ENCODE measurements at regions not wholly inside any gene's neighbourhood (a gene's known extent, or its start where the extent isn't known, plus 50 kb on each side); places are given as distances from the start of the nearest gene placed in this dataset.
"Not testable (repeated sequence)": the region's sequence is repeated elsewhere in the genome, so short reads cannot be mapped to it uniquely, and the experiment has no call there.

- DNase-seq (ENCODE audit: low spot score) = no peak
Observed at GRCh38 chr6:62819640-62820039, 391.6 kb upstream of the FKBP1C start.

GRCh38 chr6:62808565-62809293 lies 402.5 kb upstream of the FKBP1C start:
- no peak for DNase-seq (ENCODE audit: low spot score)

GRCh38 chr6:62805431-62805830 lies 405.8 kb upstream of the FKBP1C start:
- DNase-seq (ENCODE audit: low spot score) = no peak

- DNase-seq (ENCODE audit: low spot score) = no peak
Observed at GRCh38 chr6:62803094-62803493, 408.2 kb upstream of the FKBP1C start.

GRCh38 chr6:62797190-62797589 lies 414.1 kb upstream of the FKBP1C start:
- DNase-seq (ENCODE audit: low spot score) = no peak

GRCh38 chr6:62775427-62776022 lies 435.7 kb upstream of the FKBP1C start:
- DNase-seq (ENCODE audit: low spot score) = peak; percentile 11

GRCh38 chr6:62766174-62766573 lies 445.1 kb upstream of the FKBP1C start:
- DNase-seq (ENCODE audit: low spot score) = not testable (repeated sequence)

GRCh38 chr6:62764841-62765240 lies 446.4 kb upstream of the FKBP1C start:
- no peak for DNase-seq (ENCODE audit: low spot score)

GRCh38 chr6:62763125-62763912 lies 447.9 kb upstream of the FKBP1C start:
- DNase-seq (ENCODE audit: low spot score) = no peak

GRCh38 chr6:62746968-62747367 lies 460.9 kb upstream of the KHDRBS2 start:
- no peak for DNase-seq (ENCODE audit: low spot score)

- DNase-seq (ENCODE audit: low spot score) = no peak
Observed at GRCh38 chr6:62746161-62746560, 460.1 kb upstream of the KHDRBS2 start.

- DNase-seq (ENCODE audit: low spot score) = no peak
Observed at GRCh38 chr6:62740596-62740995, 454.6 kb upstream of the KHDRBS2 start.

GRCh38 chr6:62740171-62740570 lies 454.1 kb upstream of the KHDRBS2 start:
- no peak for DNase-seq (ENCODE audit: low spot score)

- no peak for DNase-seq (ENCODE audit: low spot score)
Observed at GRCh38 chr6:62737792-62738191, 451.8 kb upstream of the KHDRBS2 start.

- no peak for DNase-seq (ENCODE audit: low spot score)
Observed at GRCh38 chr6:62721408-62721807, 435.4 kb upstream of the KHDRBS2 start.

- no peak for DNase-seq (ENCODE audit: low spot score)
Observed at GRCh38 chr6:62716719-62717118, 430.7 kb upstream of the KHDRBS2 start.

GRCh38 chr6:62714112-62714511 lies 428.1 kb upstream of the KHDRBS2 start:
- peak; percentile 8 for DNase-seq (ENCODE audit: low spot score)

GRCh38 chr6:62711750-62712149 lies 425.7 kb upstream of the KHDRBS2 start:
- no peak for DNase-seq (ENCODE audit: low spot score)

- no peak for DNase-seq (ENCODE audit: low spot score)
Observed at GRCh38 chr6:62707914-62708313, 421.9 kb upstream of the KHDRBS2 start.

GRCh38 chr6:62707156-62707555 lies 421.1 kb upstream of the KHDRBS2 start:
- peak; percentile 5 for DNase-seq (ENCODE audit: low spot score)

- DNase-seq (ENCODE audit: low spot score) = no peak
Observed at GRCh38 chr6:62683063-62683462, 397.0 kb upstream of the KHDRBS2 start.

GRCh38 chr6:62681108-62681507 lies 395.1 kb upstream of the KHDRBS2 start:
- no peak for DNase-seq (ENCODE audit: low spot score)

GRCh38 chr6:62672989-62673388 lies 387.0 kb upstream of the KHDRBS2 start:
- no peak for DNase-seq (ENCODE audit: low spot score)

Data from iPS-NIHi11 (cell line).